ENCODE measurements at regions not wholly inside any gene's neighbourhood (a gene's known extent, or its start where the extent isn't known, plus 50 kb on each side); places are given as distances from the start of the nearest gene placed in this dataset.

GRCh38 chr13:111872475-111873150 lies 194.3 kb upstream of the SOX1 start:
- no peak for DNase-seq (ENCODE audit: insufficient read length, low spot score)
- FAIRE-seq = no peak
- TF ChIP-seq POLR2A (IDR thresholded peaks at IDR 0.05; ENCODE audit: low read depth, low read length) = no peak

- FAIRE-seq (no peak), DNase-seq (ENCODE audit: insufficient read length, low spot score) (no peak)
Observed at GRCh38 chr13:111873676-111874178, 193.2 kb upstream of the SOX1 start.

DNA sequence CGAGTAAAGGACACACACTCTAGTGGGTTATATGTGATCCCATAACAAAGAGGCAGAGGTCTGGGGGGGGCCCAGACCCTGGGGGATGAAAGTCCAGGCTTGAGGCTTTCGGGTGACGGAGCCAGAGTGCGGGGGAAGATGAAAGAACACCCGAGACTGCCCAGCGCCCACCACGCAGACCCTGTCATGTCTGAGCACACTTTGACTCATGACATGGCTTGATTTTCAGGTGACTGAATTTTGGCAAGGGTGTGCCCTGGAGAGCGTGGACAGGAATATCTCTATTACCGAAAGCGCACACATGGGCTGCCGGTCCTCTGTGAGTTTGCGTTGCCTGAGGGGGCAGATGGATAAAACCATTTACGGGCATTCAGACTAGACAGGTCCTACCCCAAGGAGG lies 192.0 kb upstream of the SOX1 start:
- FAIRE-seq (no peak), DNase-seq (ENCODE audit: insufficient read length, low spot score) (no peak)
- TF ChIP-seq POLR2A (IDR thresholded peaks at IDR 0.05; ENCODE audit: low read depth, low read length) = no peak

More at GRCh38 chr13:111873676-111874178, 193.2 kb upstream of the SOX1 start:
- TF ChIP-seq POLR2A (IDR thresholded peaks at IDR 0.05; ENCODE audit: low read depth, low read length) = no peak

GRCh38 chr13:111875915-111876314 lies 191.0 kb upstream of the SOX1 start:
- DNase-seq (ENCODE audit: insufficient read length, low spot score) (no peak), FAIRE-seq (no peak)
- TF ChIP-seq POLR2A (IDR thresholded peaks at IDR 0.05; ENCODE audit: low read depth, low read length) = no peak

GRCh38 chr13:111876506-111876905 lies 190.4 kb upstream of the SOX1 start:
- no peak for TF ChIP-seq POLR2A (IDR thresholded peaks at IDR 0.05; ENCODE audit: low read depth, low read length)
- FAIRE-seq = no peak
- DNase-seq (ENCODE audit: insufficient read length, low spot score) = no peak

DNA sequence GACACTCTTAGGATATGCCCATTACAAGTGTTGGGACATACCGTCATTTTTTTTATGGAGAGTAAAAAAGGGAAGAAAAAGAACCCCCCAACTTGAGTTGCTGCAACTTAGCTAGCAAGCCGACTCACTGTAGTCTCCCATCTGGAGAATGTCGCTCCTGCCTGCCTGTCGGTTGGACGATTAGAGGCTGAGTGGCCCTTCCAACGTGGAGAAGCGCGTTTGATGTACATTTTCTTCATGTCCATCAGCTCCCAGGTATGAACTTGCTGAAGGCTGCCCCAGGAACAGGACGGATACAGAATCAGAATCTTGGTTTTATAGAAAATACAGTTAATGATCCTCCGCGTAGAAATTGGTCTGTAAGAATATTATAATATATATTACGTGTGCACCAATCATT lies 189.0 kb upstream of the SOX1 start:
- no peak for TF ChIP-seq POLR2A (IDR thresholded peaks at IDR 0.05; ENCODE audit: low read depth, low read length)
- FAIRE-seq (no peak), DNase-seq (ENCODE audit: insufficient read length, low spot score) (no peak)

DNA sequence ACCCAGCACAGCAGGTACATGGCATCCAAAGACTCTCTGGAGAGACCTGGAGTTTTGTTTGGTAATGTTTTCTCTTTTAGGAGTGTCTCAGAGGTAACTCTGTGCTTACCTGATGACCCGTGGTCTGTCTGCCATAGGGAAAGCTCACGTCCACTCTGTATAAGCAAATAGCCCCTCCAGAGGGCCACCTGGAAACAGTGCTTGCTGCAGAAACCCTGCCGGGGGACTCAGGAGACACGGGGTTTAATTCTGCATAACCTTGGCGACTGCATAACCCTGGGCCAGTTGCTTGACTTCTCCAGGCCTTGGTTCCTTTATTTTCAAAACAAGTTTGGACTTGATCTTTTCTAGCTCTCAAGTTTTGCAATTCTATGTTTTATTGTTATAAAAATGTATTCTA lies 187.2 kb upstream of the SOX1 start:
- no peak for DNase-seq (ENCODE audit: insufficient read length, low spot score)
- no peak for FAIRE-seq
- no peak for TF ChIP-seq POLR2A (IDR thresholded peaks at IDR 0.05; ENCODE audit: low read depth, low read length)

DNA sequence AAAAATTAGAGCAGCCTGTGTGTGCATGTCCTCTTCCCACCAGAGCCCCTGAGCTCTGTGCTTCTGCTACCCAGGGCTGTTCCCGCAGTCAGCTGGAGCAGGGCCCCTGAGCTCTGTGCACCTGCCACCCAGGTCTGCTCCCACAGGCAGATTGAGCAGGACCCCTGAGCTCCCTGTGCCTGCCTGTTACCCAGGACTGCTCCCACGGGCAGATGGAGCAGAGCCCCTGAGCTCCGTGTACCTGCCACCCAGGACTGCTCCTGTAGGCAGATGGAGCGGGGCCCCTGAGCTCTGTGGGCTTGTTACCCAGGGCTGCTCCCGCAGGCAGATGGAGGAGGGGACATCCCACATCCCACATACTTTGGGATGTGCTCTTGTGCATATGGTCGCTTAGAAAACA lies 186.8 kb upstream of the SOX1 start:
- DNase-seq (ENCODE audit: insufficient read length, low spot score) = no peak
- no peak for TF ChIP-seq POLR2A (IDR thresholded peaks at IDR 0.05; ENCODE audit: low read depth, low read length)
- no peak for FAIRE-seq

GRCh38 chr13:111881700-111882099 lies 185.2 kb upstream of the SOX1 start:
- no peak for TF ChIP-seq POLR2A (IDR thresholded peaks at IDR 0.05; ENCODE audit: low read depth, low read length)
- FAIRE-seq = no peak
- no peak for DNase-seq (ENCODE audit: insufficient read length, low spot score)

DNA sequence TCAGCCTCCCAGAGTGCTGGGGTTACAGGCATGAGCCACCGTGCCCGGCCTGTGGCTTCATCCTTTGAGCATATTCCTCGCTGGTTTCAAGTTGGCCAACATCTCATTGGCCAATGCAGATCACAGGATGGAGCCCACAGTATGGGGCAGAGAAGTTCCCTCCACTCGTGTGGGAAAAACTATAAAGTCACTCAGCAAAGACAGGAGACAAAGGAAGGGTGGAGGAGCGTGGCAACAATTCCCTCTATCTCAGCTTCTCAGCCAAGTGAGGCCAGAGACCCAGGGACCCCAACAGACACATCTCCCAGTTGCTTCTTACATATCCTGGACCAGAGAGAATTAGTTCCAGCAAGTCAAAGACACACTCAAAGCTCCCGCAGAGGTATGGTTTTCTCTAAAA lies 184.6 kb upstream of the SOX1 start:
- TF ChIP-seq POLR2A (IDR thresholded peaks at IDR 0.05; ENCODE audit: low read depth, low read length) = no peak
- DNase-seq (ENCODE audit: insufficient read length, low spot score) = no peak
- no peak for FAIRE-seq

DNA sequence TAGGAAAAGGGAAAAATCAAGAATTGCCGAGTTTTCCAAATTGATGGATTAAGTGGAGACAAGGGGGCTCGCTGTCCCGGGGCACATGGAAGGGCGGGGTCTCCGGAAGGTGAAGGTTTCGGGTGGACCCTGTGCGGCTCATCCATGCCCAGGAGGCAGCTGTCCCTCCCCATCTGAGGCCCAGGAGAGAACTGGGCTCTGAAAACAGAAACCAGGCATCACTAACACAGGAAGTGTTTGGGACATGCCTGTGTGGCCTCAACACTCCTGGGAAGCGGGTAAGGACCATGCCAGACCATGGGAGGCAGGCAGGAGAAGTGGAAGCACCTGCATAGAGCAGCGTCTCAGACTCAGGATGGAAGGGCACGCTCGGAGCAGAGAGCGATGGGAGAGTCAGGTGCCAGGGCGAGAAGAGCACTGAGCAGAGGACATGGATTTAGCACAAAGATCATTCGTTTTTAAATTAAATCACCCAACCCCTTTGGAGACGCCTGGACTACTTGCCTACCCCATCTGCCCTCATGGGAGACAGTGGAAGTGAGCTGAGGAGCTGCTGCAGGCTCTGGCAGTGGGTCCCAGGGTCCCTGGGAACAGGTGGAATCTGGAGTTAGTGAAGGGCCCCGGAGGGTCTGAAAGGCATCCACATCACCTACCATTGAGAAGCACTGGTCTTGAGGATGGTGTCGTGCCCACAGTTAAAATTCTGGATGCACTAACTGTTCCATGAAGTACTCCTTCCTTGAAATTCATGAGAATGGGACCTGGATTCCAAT lies 183.2 kb upstream of the SOX1 start:
- no peak for FAIRE-seq
- DNase-seq (ENCODE audit: insufficient read length, low spot score) = no peak
- no peak for TF ChIP-seq POLR2A (IDR thresholded peaks at IDR 0.05; ENCODE audit: low read depth, low read length)

DNA sequence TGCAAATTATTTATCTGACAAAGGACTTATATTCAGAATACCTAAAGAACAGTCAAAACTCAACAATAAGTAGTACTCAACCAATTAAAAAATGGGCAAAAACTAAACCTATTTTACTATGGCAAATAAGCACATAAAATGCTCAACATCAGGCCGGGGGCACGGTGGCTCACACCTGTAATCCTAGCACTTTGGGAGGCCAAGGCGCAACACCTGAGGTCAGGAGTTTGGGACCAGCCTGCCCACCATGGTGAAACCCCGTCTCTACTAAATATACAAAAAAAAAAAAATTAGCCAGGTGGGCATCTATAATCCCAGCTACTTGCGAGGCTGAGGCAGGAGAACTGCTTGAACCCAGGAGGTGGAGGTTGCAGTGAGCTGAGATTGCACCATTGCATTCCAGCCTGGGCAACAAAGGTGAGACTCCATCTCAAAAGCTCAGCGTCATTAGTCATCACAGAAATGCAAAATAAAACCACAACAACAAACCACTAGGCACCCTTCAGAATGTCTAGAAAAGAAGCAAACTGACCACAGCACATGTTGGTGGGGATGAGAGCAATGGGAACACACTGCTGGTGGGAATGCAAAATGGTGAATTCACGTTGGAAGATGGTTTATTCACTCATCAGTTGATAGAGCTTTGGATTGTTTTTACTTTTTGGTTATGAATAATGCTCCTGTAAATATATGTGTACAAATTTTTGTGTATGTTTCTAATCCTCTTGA lies 180.6 kb upstream of the SOX1 start:
- no peak for FAIRE-seq
- DNase-seq (ENCODE audit: insufficient read length, low spot score) = no peak
- no peak for TF ChIP-seq POLR2A (IDR thresholded peaks at IDR 0.05; ENCODE audit: low read depth, low read length)

DNA sequence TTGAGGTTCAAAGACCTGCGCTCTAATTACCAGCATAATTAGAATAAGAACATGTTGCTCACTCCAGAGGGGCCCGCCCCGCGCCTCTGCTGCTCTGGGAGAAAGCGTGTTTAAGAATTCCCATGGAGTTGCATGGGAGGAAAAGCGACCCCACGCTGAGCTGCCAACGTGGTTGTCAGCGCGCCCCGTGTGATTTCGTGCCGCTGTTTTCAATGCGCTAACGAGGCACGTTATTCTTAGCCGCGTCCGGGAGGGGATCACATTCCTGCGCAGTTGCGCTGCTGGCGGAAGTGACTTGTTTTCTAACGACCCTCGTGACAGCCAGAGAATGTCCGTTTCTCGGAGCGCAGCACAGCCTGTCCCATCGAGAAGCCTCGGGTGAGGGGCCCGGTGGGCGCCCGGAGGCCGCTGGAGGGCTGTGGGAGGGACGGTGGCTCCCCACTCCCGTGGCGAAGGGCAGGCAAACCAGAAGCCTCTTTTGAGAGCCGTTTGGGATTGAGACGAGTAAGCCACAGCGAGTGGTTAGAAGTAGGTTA lies 173.8 kb upstream of the SOX1 start:
- DNase-seq (ENCODE audit: insufficient read length, low spot score) (no peak), FAIRE-seq (no peak)
- no peak for TF ChIP-seq POLR2A (IDR thresholded peaks at IDR 0.05; ENCODE audit: low read depth, low read length)

Data from H54 (cell line).